GM12874 (cell line): ENCODE measurements at regions not wholly inside any gene's neighbourhood (a gene's known extent, or its start where the extent isn't known, plus 50 kb on each side); places are given as distances from the start of the nearest gene placed in this dataset.

Source experiments
- TF ChIP-seq, protein P1 (sequence below): IDR thresholded peaks from 2 replicates; pipeline ENCODE4 v1.5.1; 2011; ENCODE audit warnings: low read depth, mild to moderate bottlenecking, control low read depth, low read length, moderate library complexity; ENCODE audit not compliant: insufficient read depth

DNA sequence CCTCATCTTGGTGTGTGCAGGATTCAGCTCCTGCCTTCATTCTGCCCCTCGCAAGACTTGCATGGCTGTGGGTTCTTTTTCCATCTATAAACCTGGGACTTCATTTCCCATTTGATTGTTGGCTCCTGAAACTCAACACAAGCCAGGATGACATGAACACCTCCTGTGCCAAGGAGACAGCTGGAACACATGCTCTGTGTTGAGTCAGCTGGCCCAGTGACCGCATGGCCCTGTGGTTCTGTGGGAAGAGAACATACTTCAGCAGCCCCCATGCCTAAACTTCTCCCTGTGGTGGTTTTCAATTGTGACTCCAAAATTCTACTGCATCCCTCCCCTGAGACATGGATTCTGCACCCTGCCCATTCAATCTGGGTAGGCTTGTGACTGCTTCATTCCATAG, 57.9 kb upstream of the FOXF1 start:
- TF ChIP-seq, protein P1, sequence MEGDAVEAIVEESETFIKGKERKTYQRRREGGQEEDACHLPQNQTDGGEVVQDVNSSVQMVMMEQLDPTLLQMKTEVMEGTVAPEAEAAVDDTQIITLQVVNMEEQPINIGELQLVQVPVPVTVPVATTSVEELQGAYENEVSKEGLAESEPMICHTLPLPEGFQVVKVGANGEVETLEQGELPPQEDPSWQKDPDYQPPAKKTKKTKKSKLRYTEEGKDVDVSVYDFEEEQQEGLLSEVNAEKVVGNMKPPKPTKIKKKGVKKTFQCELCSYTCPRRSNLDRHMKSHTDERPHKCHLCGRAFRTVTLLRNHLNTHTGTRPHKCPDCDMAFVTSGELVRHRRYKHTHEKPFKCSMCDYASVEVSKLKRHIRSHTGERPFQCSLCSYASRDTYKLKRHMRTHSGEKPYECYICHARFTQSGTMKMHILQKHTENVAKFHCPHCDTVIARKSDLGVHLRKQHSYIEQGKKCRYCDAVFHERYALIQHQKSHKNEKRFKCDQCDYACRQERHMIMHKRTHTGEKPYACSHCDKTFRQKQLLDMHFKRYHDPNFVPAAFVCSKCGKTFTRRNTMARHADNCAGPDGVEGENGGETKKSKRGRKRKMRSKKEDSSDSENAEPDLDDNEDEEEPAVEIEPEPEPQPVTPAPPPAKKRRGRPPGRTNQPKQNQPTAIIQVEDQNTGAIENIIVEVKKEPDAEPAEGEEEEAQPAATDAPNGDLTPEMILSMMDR = no peak

DNA sequence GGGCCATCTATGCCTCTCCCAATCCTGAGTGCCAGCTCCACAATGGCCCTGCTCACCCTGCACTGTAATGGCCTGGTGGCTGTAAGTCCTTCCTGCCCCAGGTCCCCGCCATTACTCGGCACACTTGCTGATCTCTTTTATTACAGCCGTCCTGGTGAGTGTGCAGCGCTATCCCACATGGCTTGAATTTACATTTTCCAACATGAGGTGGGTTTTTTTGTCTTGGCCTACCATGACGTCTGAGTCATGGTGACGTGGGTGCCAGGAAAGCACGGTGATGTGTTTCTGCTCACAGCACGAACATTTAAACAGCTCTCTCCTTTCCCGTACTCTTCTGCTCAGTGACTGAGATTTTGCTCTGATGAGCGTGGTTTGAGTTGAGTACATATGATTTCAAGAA, 55.2 kb upstream of the FOXF1 start:
- TF ChIP-seq, protein P1 = no peak

DNA sequence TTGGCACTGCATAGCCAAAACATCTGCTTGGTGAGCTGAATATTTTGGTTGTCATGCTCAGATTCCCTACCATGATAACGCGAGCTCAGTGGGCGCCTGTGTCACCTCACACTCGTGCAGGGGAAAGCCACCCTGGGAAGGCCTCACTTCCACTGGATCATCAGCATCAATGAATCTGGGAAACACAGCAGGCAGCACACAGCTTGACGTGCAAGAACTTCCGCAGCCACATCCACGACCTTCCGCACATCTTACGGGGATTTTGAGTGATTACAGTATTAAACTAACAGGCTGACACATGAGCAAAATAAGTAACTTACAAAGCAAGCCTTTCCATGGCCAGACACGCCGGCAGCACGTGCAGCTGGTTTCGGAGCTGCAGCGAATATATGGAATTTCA, 54.7 kb upstream of the FOXF1 start:
- TF ChIP-seq, protein P1 = no peak

DNA sequence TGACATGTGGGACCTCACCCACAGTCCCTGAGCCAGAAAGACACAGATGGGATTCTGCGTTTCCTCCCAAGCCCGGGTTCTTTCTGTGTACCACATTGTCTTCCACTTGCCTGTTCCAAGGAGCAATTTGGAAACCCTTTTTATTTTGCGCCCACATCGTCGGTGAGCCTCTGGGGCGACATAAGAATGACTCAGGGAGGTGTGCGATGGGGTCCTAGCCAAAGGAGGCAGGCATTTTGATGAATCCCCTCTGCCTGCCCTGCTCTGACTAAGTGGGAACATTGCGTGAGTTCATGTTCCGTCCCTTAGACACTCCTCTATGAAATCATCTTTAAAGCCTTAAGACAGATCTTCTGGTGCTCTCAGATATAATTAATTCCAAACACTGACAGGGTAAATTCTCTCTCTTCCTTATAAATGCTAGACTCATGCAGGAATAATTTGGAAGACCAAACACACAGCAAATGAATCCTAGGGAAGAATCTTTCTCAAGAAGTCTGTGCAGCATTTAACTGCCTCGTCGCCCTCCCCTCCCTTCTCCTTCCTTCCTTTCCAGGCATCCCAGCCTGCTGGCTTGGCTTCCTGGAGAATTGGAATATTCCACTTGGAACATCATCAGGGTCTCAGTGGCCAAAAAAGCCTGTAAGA, 52.7 kb upstream of the FOXF1 start:
- TF ChIP-seq, protein P1 = no peak

DNA sequence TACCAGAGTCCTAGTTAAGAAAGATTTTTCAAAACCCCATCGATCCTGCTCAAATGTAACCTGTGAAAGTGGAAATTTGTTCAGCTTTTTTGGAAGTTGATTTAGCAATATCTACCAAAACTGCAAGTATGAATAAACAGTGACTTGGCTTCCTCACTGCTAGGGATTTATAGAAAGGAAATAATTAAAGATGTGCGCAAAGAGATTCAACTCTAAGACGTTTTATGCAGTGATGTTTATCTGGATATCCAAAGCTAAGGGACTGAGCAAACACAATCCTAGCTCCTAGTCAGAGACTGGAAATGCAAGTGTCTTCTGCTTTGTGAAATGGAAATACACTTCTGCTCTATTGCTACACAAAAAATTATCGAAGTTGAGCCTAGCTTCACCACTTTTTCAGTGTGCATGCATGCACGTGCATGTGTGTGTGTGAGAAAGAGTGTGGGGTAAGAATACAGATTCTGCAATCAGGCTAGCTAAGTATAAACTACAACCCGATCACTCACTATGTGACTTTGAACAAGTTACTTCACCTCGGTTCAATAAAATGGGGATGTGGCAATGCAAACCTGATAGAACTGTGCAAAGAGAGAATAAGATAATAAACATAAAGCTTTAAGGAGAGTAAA, 52.1 kb upstream of the FOXF1 start:
- TF ChIP-seq, protein P1 = no peak

DNA sequence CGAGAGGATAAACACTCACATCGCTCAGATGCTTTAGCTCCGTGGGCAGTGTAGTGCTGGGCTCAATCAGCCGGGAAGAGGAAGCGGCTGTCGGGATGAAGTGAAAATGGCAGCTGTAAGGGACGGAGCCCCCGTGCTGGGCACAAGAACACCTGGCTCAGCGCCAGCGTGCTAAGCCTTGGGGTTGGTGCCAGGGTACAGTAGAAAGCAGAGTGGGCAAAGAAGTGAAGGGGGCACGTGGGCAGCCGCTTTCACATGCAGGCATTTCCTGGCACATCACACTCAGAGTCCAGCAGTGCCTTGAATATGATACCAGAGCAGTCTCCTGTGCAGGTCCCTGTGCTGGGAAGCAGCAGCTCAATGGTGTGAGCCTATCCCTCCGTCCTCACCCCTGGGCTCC, 51.1 kb upstream of the FOXF1 start:
- TF ChIP-seq, protein P1 = no peak
